HCT116 (cell line): ENCODE measurements at regions not wholly inside any gene's neighbourhood (a gene's known extent, or its start where the extent isn't known, plus 50 kb on each side); places are given as distances from the start of the nearest gene placed in this dataset.

Source experiments
- ATAC-seq: fragments of 200-7000 bp; cut with Tn5 transposase; 2 replicates; pipeline ENCODE4 v1.9.1; 2020; ENCODE audit warnings: mild to moderate bottlenecking, moderate library complexity
- BruUV-seq: library from RNA; stranded (reverse); fragments of 400-500 nt; replicated peaks from 2 replicates; lab custom pipeline; 2021; lab: Mats Ljungman, UMichigan
- CTCF ChIA-PET: fragments of 300-600 bp; sonication (Branson Sonifier 250); formaldehyde crosslinking; loops from one replicate; lab custom pipeline; 2021; ENCODE audit warnings: antibody characterized with exemption; lab: Charles Lee
- POLR2A ChIA-PET: fragments of 300-600, 350-600 bp; sonication (Branson Sonifier 250); formaldehyde crosslinking; loops from one replicate; lab custom pipeline; 2021; ENCODE audit warnings: antibody characterized with exemption; lab: Charles Lee
- RAD21 ChIA-PET, 2 experiments: fragments of 300-600 bp; sonication (Branson Sonifier 250); formaldehyde crosslinking; loops; one replicate each; lab custom pipeline; 2023; ENCODE audit warnings: low total read pairs in 2 of 2; ENCODE audit not compliant: uncharacterized antibody in 2 of 2, unreplicated experiment in 2 of 2, low non-redundant PET in 1 of 2; lab: Charles Lee
- DNase-seq: peaks from one replicate; pipeline ENCODE4 v3.0.0-alpha.2; 2010; ENCODE audit warnings: low read depth, low spot score
- H2AFZ ChIP-seq: fragments of 200-600 bp; shearing (Covaris generic), sonication (generic); 2 replicates; pipeline ENCODE4 v1.6.1; 2017; ENCODE audit warnings: low read depth, mixed run types, mixed read lengths, antibody characterized with exemption, low read length; ENCODE audit not compliant: poor library complexity, severe bottlenecking
- H3K27ac ChIP-seq: 2 replicates; pipeline ENCODE4 v1.5.1; 2012; ENCODE audit warnings: low read depth, low read length
- H3K27me3 ChIP-seq: fragments of 200-600 bp; sonication (generic); 2 replicates; pipeline ENCODE4 v1.6.1; 2016; ENCODE audit warnings: mixed run types, low read length, mixed read lengths; ENCODE audit not compliant: insufficient read depth
- H3K36me3 ChIP-seq, 2 experiments: fragments of 200-500 bp in 1 of 2; fragments of 200-600 bp in 1 of 2; sonication (Bioruptor generic) in 1 of 2; sonication (generic) in 1 of 2; 2 replicates each; pipeline versions ENCODE4 v1.5.1 to v1.6.1; 2014 to 2016; ENCODE audit warnings: low read length in 2 of 2, inconsistent platforms in 1 of 2, mixed read lengths in 1 of 2, mixed run types in 1 of 2; ENCODE audit not compliant: insufficient read depth in 2 of 2, control insufficient read depth in 1 of 2
- H3K4me1 ChIP-seq, 2 experiments: fragments of 200-600 bp in 1 of 2; sonication (generic) in 1 of 2; 2 replicates each; pipeline versions ENCODE4 v1.5.1 to v1.6.1; 2012 to 2017; ENCODE audit warnings: low read length in 2 of 2, inconsistent platforms in 1 of 2, mild to moderate bottlenecking in 1 of 2, mixed read lengths in 1 of 2, mixed run types in 1 of 2, moderate library complexity in 1 of 2; ENCODE audit not compliant: insufficient read depth in 2 of 2, control insufficient read depth in 1 of 2
- H3K4me2 ChIP-seq: fragments of 200-600 bp; sonication (generic); 2 replicates; pipeline ENCODE4 v1.6.1; 2017; ENCODE audit warnings: mixed run types, low read length, mixed read lengths
- H3K4me3 ChIP-seq, 2 experiments: fragments of 200-600 bp in 1 of 2; sonication (generic) in 1 of 2; replicated peaks in 1 of 2; 2 replicates each; pipeline ENCODE4 v1.5.1; 2011 to 2016; ENCODE audit warnings: low read length in 2 of 2, control low read depth in 1 of 2, low read depth in 1 of 2, mild to moderate bottlenecking in 1 of 2, mixed read lengths in 1 of 2, mixed run types in 1 of 2
- H3K79me2 ChIP-seq: fragments of 200-600 bp; sonication (generic); 2 replicates; pipeline ENCODE4 v1.6.1; 2017; ENCODE audit warnings: mild to moderate bottlenecking, mixed run types, low read length, moderate library complexity, mixed read lengths; ENCODE audit not compliant: insufficient read depth
- H3K9ac ChIP-seq: fragments of 200-600 bp; sonication (generic); 2 replicates; pipeline ENCODE4 v1.6.1; 2016; ENCODE audit warnings: low read length, mixed read lengths
- H3K9me2 ChIP-seq: fragments of 200-600 bp; sonication (generic), shearing (Covaris generic); 2 replicates; pipeline ENCODE4 v1.6.1; 2017; ENCODE audit warnings: mixed run types, mild to moderate bottlenecking, moderate library complexity; ENCODE audit not compliant: insufficient read depth
- H3K9me3 ChIP-seq, 2 experiments: fragments of 200-500 bp in 1 of 2; fragments of 200-600 bp in 1 of 2; sonication (Bioruptor generic) in 1 of 2; sonication (generic) in 1 of 2; 2 replicates each; pipeline ENCODE4 v1.6.1; 2014 to 2017; ENCODE audit warnings: low read length in 2 of 2, mixed read lengths in 2 of 2, inconsistent platforms in 1 of 2, low read depth in 1 of 2, mild to moderate bottlenecking in 1 of 2, mixed run types in 1 of 2, moderate library complexity in 1 of 2; ENCODE audit not compliant: control insufficient read depth in 1 of 2, insufficient read depth in 1 of 2
- H4K20me1 ChIP-seq: fragments of 200-600 bp; sonication (generic), shearing (Covaris generic); 2 replicates; pipeline ENCODE4 v1.6.1; 2017; ENCODE audit warnings: mixed run types, mild to moderate bottlenecking, moderate library complexity; ENCODE audit not compliant: insufficient read depth
- CEBPB ChIP-seq: IDR thresholded peaks from 2 replicates; pipeline ENCODE4 v1.6.1; 2012; ENCODE audit warnings: low read depth
- CTCF ChIP-seq, 3 experiments: fragments of 200-600 bp in 1 of 3; sonication (generic) in 1 of 3; IDR thresholded peaks in 2 of 3; conservative IDR thresholded peaks in 1 of 3; 2 replicates each; pipeline ENCODE4 v1.5.1; 2012 to 2017; ENCODE audit warnings: low read depth in 2 of 3, low read length in 2 of 3, antibody characterized with exemption in 1 of 3, borderline replicate concordance in 1 of 3, control low read depth in 1 of 3, mild to moderate bottlenecking in 1 of 3, mixed read lengths in 1 of 3, mixed run types in 1 of 3, moderate library complexity in 1 of 3; ENCODE audit not compliant: insufficient read depth in 1 of 3
- EGR1 ChIP-seq: IDR thresholded peaks from 2 replicates; pipeline ENCODE4 v1.6.1; 2012; ENCODE audit warnings: low read depth
- ELF1 ChIP-seq: IDR thresholded peaks from 2 replicates; pipeline ENCODE4 v1.6.1; 2012; ENCODE audit warnings: low read depth, borderline replicate concordance
- EZH2 ChIP-seq: fragments of 200-600 bp; sonication (generic); IDR thresholded peaks from 2 replicates; pipeline ENCODE4 v1.6.1; 2017; ENCODE audit warnings: antibody characterized with exemption, mixed run types
- EZH2phosphoT487 ChIP-seq: fragments of 200-600 bp; IDR thresholded peaks from 2 replicates; pipeline ENCODE4 v1.6.1; 2018; ENCODE audit warnings: antibody characterized with exemption, borderline replicate concordance
- FOSL1 ChIP-seq: IDR thresholded peaks from 2 replicates; pipeline ENCODE4 v1.6.1; 2012; ENCODE audit warnings: low read depth
- MAX ChIP-seq: IDR thresholded peaks from 2 replicates; pipeline ENCODE4 v1.6.1; 2012
- POLR2AphosphoS5 ChIP-seq: IDR thresholded peaks from 2 replicates; pipeline ENCODE4 v1.6.1; 2011; ENCODE audit warnings: mild to moderate bottlenecking, low read depth, low read length, moderate library complexity
- SRF ChIP-seq: IDR thresholded peaks from 2 replicates; pipeline ENCODE4 v1.6.1; 2012; ENCODE audit warnings: low read depth
- YY1 ChIP-seq: IDR thresholded peaks from 2 replicates; pipeline ENCODE4 v1.6.1; 2011; ENCODE audit warnings: low read length, low read depth, moderate library complexity, mild to moderate bottlenecking; ENCODE audit not compliant: insufficient replicate concordance; ENCODE audit errors: extremely low read depth
- ZBTB33 ChIP-seq: IDR thresholded peaks from 2 replicates; pipeline ENCODE4 v1.6.1; 2011; ENCODE audit warnings: mild to moderate bottlenecking, low read length, moderate library complexity; ENCODE audit not compliant: insufficient replicate concordance; ENCODE audit errors: extremely low read depth
- ZNF274 ChIP-seq: fragments of 200-500 bp; sonication (Bioruptor generic); IDR thresholded peaks from 2 replicates; pipeline ENCODE4 v1.6.1; 2014; ENCODE audit warnings: mild to moderate bottlenecking, low read depth, low read length, inconsistent platforms
- intact Hi-C: fragments of 100-400 bp; cut with micrococcal nuclease; formaldehyde crosslinking; loops from 2 replicates; pipeline ENCODE4 v1.10.0; 2022

- ChIA-PET RAD21 (no interaction called here), POLR2A (no interaction called here), CTCF (no interaction called here)
- Histone ChIP-seq H3K9me3 (no peaks in the 10 kb centered on the region), H3K4me2 (no peak overlapping the region), H3K4me3 (no peak overlapping the region), H3K36me3 (no peaks in the 10 kb centered on the region), H2AFZ (no peak overlapping the region), H3K79me2 (no peaks in the 10 kb centered on the region), H3K27me3 (no peaks in the 10 kb centered on the region), H3K27ac (no peak overlapping the region), H4K20me1 (no peaks in the 10 kb centered on the region), H3K9me2 (no peaks in the 10 kb centered on the region), H3K9ac (no peak overlapping the region), H3K4me1 (no peaks in the 10 kb centered on the region)
- no TSS peak for BruUV-seq
- intact Hi-C loops: no loop called here
- DNase-seq (no peak), ATAC-seq (no peak)
- TF ChIP-seq YY1 (no peak), CEBPB (no peak), ZNF274 (no peak), POLR2AphosphoS5 (no peak), EZH2phosphoT487 (no peak), ZBTB33 (no peak), EZH2 (no peak), SRF (no peak), EGR1 (no peak), ELF1 (no peak), FOSL1 (no peak), CTCF (IDR thresholded peaks at IDR 0.05 in 2 of 3, conservative IDR thresholded peaks at IDR 0.05 in 1 of 3; ENCODE audit: borderline replicate concordance in 1 of 3, insufficient read depth in 1 of 3, low read depth in 2 of 3, low read length in 2 of 3) (no peak), MAX (no peak)
These were observed 209.7 kb downstream of the MACC1 start for GRCh38 chr7:20007510-20007909.
